Ascending aorta (tissue), 2 donors: ENCODE measurements at regions not wholly inside any gene's neighbourhood (a gene's known extent, or its start where the extent isn't known, plus 50 kb on each side); places are given as distances from the start of the nearest gene placed in this dataset.

Source experiments
- DNase-seq, 2 donors: peaks; one replicate each; pipeline ENCODE4 v3.0.0-alpha.2; 2019; ENCODE audit warnings: low spot score in 2 of 2
- H3K27ac ChIP-seq, 2 donors: fragments of 200-600 bp; sonication (generic); one replicate each; pipeline ENCODE4 v1.5.1; 2016 to 2017; ENCODE audit warnings: mild to moderate bottlenecking in 1 of 2
- H3K27me3 ChIP-seq: fragments of 200-600 bp; sonication (generic); one replicate; pipeline ENCODE4 v1.5.1; 2017
- H3K36me3 ChIP-seq, 2 donors: fragments of 200-600 bp; sonication (generic); one replicate each; pipeline ENCODE4 v1.5.1; 2016
- H3K4me1 ChIP-seq, 2 donors: fragments of 200-600 bp; sonication (generic); one replicate each; pipeline ENCODE4 v1.5.1; 2016 to 2017; ENCODE audit warnings: mild to moderate bottlenecking in 1 of 2
- H3K4me3 ChIP-seq, 2 donors: fragments of 200-600 bp; sonication (generic); one replicate each; pipeline ENCODE4 v1.5.1; 2016 to 2017; ENCODE audit warnings: mild to moderate bottlenecking in 1 of 2
- H3K9me3 ChIP-seq, 2 donors: fragments of 200-600 bp; sonication (generic); one replicate each; pipeline ENCODE4 v1.5.1; 2016
- intact Hi-C: fragments of 100-400 bp; cut with DNase I; formaldehyde crosslinking; loops from one replicate; pipeline ENCODE4 v1.15.1; 2023
- TF ChIP-seq, protein P1 (sequence below), 3 experiments: fragments of 200-600 bp in 2 of 3; fragments of 450-650 bp in 1 of 3; sonication (generic) in 2 of 3; IDR thresholded peaks; one replicate each; pipeline ENCODE4 v1.5.1; 2016 to 2019; ENCODE audit warnings: antibody characterized with exemption in 3 of 3, mild to moderate bottlenecking in 1 of 3, moderate library complexity in 1 of 3

DNA sequence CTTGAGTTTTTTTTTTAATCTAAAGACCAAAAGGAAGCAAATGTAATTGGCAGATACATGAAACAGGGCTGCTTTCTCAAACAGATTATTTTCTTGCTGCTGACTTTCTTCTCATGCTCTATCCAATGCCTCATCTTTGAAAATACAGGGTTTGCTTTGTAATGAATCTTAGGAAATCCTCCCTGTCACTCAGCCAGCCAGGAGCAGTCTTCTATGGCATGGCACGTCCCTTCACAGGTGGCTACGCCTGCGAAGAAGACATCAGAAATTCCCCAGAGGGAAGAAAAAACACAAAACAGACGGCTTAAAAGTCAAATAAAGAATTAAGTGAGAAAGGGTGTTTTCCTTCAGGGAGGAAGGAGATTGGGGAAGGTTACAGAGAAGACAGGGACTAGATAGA is 242.5 kb downstream of the IGSF11 start:
- Histone ChIP-seq H3K27ac (no peak overlapping the region), H3K4me1 (no peaks in the 10 kb centered on the region), H3K27me3 (no peaks in the 10 kb centered on the region), H3K9me3 (no peaks in the 10 kb centered on the region), H3K4me3 (no peak overlapping the region), H3K36me3 (no peaks in the 10 kb centered on the region)
- DNase-seq = no peak
- TF ChIP-seq, protein P1, sequence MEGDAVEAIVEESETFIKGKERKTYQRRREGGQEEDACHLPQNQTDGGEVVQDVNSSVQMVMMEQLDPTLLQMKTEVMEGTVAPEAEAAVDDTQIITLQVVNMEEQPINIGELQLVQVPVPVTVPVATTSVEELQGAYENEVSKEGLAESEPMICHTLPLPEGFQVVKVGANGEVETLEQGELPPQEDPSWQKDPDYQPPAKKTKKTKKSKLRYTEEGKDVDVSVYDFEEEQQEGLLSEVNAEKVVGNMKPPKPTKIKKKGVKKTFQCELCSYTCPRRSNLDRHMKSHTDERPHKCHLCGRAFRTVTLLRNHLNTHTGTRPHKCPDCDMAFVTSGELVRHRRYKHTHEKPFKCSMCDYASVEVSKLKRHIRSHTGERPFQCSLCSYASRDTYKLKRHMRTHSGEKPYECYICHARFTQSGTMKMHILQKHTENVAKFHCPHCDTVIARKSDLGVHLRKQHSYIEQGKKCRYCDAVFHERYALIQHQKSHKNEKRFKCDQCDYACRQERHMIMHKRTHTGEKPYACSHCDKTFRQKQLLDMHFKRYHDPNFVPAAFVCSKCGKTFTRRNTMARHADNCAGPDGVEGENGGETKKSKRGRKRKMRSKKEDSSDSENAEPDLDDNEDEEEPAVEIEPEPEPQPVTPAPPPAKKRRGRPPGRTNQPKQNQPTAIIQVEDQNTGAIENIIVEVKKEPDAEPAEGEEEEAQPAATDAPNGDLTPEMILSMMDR (IDR thresholded peaks at IDR 0.05) = no peak
- intact Hi-C loops = no loop called here

- Histone ChIP-seq H3K27ac (no peak overlapping the region), H3K9me3 (no peaks in the 10 kb centered on the region), H3K4me1 (no peaks in the 10 kb centered on the region), H3K27me3 (no peaks in the 10 kb centered on the region), H3K36me3 (no peaks in the 10 kb centered on the region), H3K4me3 (no peak overlapping the region)
- intact Hi-C loops = no loop called here
- TF ChIP-seq, protein P1 (IDR thresholded peaks at IDR 0.05) = no peak
- no peak for DNase-seq
Observed at GRCh38 chr3:118793176-118793575, 241.5 kb downstream of the IGSF11 start.

- TF ChIP-seq, protein P1 (IDR thresholded peaks at IDR 0.05) = no peak
- H3K4me3 ChIP-seq = no peak overlapping the region
- no peaks in the 10 kb centered on the region for H3K36me3 ChIP-seq
- no peak overlapping the region for H3K27ac ChIP-seq
- no peaks in the 10 kb centered on the region for H3K9me3 ChIP-seq
- no peak for DNase-seq
- no peaks in the 10 kb centered on the region for H3K4me1 ChIP-seq
- H3K27me3 ChIP-seq = no peaks in the 10 kb centered on the region
- intact Hi-C loops = no loop called here
Observed at GRCh38 chr3:118799303-118799702, 235.3 kb downstream of the IGSF11 start.

DNA sequence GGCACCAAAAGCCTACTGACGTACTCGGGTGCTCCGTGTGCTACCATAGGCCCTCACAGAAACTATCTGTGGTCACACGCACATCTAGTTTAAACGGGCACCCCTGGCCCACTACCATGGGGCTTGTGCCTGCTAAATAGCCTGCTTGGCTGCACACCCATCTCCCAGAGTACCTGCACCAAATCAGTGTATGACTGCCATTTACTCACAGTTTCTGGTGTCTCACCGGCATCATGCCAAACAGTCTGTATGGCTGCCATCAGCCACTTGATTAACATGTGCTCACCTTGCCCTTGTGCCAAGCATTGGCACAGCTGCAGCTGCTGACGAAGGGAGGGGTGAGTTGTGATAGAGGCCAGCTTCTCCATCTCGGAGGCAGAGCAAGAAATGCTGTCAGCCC is 232.7 kb downstream of the IGSF11 start:
- H3K27ac ChIP-seq = no peak overlapping the region
- no peak for DNase-seq
- TF ChIP-seq, protein P1 (IDR thresholded peaks at IDR 0.05) = no peak
- no peaks in the 10 kb centered on the region for H3K4me1 ChIP-seq
- H3K36me3 ChIP-seq = no peaks in the 10 kb centered on the region
- H3K27me3 ChIP-seq = no peaks in the 10 kb centered on the region
- no peaks in the 10 kb centered on the region for H3K9me3 ChIP-seq
- H3K4me3 ChIP-seq = no peak overlapping the region
- intact Hi-C loops = no loop called here

DNA sequence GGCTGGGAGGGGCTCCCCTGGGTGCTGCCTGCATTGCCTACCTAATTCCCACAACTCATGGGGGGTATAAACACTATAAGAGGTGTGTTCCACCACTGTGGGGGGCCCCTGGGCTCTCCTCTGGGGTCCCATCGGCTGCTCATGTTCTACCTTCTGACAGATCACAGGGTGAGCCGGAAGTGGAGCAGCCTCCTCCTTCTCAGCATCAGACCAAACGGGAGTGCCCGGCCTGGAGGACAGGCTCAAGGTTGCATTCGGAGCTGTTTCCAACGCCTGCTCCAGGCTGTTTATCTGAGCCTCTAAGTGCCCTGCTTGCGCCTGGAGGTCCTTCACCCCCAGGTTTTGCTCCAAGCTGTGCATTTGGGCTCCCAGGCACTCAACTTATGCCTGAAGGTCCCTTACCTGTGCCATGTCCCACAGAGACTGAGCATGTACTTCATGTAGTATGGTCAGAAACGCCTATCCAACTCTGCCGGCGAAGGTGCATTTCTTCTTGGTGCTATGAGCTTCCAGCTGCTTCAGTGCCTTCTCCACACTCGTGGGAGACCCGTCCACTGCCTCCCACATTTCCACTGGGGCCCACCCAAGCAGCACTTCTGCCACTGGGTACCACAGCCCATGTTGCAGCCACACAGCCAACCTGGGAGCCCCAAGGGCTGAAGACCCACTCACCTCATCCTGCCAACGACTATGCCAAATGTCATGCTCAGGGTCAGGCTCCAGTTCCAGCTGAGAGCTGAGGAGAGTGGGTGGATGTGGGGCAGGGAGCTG is 232.1 kb downstream of the IGSF11 start:
- intact Hi-C loops = no loop called here
- Histone ChIP-seq H3K36me3 (no peaks in the 10 kb centered on the region), H3K4me1 (no peaks in the 10 kb centered on the region), H3K9me3 (no peaks in the 10 kb centered on the region), H3K27ac (no peak overlapping the region), H3K27me3 (no peaks in the 10 kb centered on the region), H3K4me3 (no peak overlapping the region)
- no peak for DNase-seq
- TF ChIP-seq, protein P1 (IDR thresholded peaks at IDR 0.05) = no peak

DNA sequence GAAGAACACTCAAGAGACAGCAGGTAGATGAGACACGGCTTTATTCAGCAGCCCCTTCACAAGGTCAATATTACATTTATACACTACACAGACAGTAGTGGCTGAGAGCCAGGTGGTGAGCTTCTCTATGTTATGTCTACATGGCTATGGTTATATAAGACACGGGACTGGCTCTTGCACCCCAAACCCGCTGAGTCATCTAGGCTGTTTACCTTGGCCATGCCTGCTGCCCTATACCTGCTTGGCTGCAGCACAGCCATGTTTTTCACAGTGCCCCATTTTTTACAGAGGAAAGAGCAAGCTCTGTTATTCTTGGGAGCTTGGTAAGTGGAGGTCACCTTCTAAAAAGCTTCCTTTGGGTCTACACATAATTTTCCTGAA is 231.6 kb downstream of the IGSF11 start:
- no peaks in the 10 kb centered on the region for H3K9me3 ChIP-seq
- no peaks in the 10 kb centered on the region for H3K36me3 ChIP-seq
- no peak for DNase-seq
- H3K27ac ChIP-seq = no peak overlapping the region
- H3K4me3 ChIP-seq = no peak overlapping the region
- H3K4me1 ChIP-seq = no peaks in the 10 kb centered on the region
- TF ChIP-seq, protein P1 (IDR thresholded peaks at IDR 0.05) = no peak
- H3K27me3 ChIP-seq = no peaks in the 10 kb centered on the region
- intact Hi-C loops = no loop called here
